ENCODE measurements at regions not wholly inside any gene's neighbourhood (a gene's known extent, or its start where the extent isn't known, plus 50 kb on each side); places are given as distances from the start of the nearest gene placed in this dataset.

DNA sequence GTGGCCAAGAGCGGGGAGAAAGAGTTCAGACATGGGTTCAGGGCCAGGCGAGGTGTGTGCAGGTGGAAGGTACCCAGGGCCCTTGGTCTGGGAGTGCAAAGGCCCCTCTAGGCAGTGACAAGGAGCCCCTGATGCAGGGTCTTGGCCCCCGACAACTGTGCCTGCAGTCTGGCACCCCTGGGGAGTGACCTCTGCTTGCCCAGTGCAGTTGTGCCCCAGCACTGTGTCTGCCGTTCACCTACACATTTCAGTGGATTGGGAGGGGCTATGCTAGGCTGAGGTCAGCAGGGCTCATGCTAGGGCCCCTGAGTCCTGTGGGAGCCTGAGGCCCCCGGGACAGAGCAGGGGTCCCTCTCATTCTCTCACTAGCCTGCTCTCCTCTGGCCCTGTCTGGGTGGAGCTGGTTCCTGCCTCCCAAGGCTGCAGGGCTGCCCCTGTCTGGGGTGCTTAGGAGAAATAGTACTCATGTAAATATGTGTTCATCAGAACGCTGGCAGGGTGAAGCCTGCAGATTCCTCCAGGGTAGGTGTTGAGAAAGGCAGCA, 550.4 kb downstream of the TCERG1L start:
- no peak for FAIRE-seq
- no peak for DNase-seq (ENCODE audit: low spot score)

DNA sequence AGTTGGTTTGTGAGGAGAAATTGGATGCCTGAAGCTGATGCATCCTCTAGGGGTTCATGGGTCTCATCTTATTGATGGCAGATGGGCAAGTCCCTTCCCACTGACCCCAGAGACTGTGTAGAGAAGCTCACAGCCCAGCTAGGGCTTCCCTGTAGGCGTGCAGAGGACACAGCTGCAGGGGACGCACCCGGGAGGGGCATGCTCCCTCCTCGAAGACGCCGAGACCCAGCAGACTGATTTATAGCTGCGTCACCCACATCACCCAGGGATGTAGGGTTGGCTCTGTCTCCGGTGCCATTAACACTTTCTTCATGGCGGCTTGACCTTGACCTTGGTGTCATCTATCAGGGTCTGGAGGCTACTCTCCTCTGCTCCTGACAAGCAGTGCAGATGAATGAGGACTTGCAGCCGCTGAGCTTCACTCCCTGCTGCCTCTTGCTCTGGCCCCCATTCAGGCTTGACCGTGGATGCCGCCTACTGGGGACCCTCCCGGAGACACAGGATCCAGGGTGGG, 549.7 kb downstream of the TCERG1L start:
- no peak for DNase-seq (ENCODE audit: low spot score)
- no peak for FAIRE-seq

- no peak for DNase-seq (ENCODE audit: low spot score)
- FAIRE-seq = no peak
Observed at GRCh38 chr10:130762491-130762890, 549.0 kb downstream of the TCERG1L start.

DNA sequence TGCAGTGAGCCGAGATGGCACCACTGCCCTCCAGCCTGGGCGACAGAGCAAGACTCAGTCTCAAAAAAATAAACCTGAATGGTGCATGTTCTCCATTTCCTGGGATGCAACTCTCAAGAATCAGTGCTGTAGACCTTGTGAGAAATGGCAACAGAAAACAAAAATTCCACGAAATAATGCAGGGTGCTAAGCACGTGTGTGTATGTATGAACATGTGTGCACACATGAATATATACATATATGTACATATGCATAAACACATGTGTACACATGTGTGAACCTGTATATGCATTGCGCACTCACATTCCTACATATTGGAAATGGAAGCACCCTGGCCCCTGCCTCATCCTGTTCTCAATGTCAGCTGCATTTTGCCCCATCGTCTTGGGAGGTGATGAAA, 548.5 kb downstream of the TCERG1L start:
- FAIRE-seq = no peak

GRCh38 chr10:130763491-130763890, 548.0 kb downstream of the TCERG1L start:
- no peak for FAIRE-seq
- no peak for DNase-seq (ENCODE audit: low spot score)

More for the DNA sequence above, 548.5 kb downstream of the TCERG1L start:
- no peak for DNase-seq (ENCODE audit: low spot score)

DNA sequence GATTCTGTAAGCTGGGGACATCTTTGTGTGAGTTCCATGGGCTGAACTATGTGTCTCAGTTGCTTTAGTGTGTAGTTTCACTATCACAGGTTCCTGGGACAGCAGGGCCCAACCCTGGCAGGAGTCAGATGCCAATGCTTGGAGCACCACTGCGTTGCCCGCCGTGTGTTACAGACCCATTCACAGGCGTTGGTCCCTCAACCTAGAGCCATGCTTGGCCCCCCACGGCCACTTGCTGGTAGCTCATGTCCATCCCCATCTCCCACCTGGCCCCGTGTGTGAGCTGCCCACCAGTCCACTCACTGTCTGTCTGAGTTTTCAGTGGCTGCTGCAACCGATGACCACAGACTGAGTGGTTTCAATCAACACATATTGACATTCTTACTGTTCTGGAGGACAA, 546.9 kb downstream of the TCERG1L start:
- no peak for FAIRE-seq

DNA sequence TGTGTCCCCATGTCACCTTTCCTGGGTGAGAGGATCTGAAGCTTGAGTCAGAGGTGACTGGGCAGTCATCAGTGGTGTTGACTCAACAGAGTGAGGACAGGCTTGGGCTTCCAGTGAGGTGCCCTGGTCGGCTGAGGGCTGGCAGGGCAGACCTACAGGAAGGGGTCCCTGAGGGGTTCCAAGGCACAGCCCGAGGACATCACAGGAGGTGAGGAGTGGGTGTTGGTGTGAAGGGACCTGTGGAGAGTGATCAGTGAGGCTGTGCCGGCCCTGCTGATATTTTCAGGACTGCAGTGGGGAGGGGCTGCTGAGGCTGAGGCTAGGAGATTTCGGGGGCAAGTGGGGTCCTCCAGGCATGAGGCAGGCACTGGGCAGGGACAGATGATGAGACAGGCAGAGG, 545.5 kb downstream of the TCERG1L start:
- DNase-seq (ENCODE audit: low spot score) (no peak), FAIRE-seq (no peak)

More for the DNA sequence above, 546.9 kb downstream of the TCERG1L start:
- DNase-seq (ENCODE audit: low spot score) = no peak

- FAIRE-seq (no peak), DNase-seq (ENCODE audit: low spot score) (no peak)
Observed at GRCh38 chr10:130767116-130767730, 544.3 kb downstream of the TCERG1L start.

GRCh38 chr10:130769146-130770017, 542.1 kb downstream of the TCERG1L start:
- DNase-seq (ENCODE audit: low spot score) (no peak), FAIRE-seq (no peak)

DNA sequence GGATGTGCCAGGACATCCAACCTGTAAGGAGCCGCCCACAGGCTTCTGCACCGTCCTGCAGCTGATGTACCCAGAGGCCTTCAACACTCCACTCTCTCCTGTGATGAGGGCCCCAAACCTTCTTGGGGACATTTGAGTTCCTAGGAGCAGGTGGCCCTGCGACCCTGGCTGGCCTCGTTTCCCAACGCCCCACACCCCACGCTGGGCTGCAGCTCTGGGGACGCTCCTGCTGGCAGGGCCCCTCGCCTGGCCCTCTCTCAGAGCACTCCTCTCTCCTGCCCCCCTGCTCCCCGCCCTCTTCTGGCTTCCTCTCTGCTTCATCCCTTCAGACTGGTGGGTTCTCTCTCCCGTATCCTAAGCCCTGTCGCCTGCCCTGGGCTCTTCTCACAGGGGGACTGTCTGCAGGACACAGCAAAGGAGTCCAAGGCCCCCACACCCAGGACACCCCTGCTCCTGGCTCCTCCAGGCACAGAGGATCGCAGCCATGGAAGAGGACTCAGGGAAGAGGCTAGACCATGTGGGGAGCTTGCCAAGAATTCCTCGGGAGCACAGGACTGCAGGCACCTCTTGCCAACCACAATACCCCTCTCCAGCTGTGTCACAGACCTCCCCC, 541.4 kb downstream of the TCERG1L start:
- FAIRE-seq = no peak

GRCh38 chr10:130771491-130771946, 540.0 kb downstream of the TCERG1L start:
- DNase-seq (ENCODE audit: low spot score) (no peak), FAIRE-seq (no peak)

More for the DNA sequence above, 541.4 kb downstream of the TCERG1L start:
- no peak for DNase-seq (ENCODE audit: low spot score)

- FAIRE-seq = no peak
- DNase-seq (ENCODE audit: low spot score) = no peak
Observed at GRCh38 chr10:130772056-130772455, 539.5 kb downstream of the TCERG1L start.

- FAIRE-seq = no peak
Observed at GRCh38 chr10:130772676-130773075, 538.8 kb downstream of the TCERG1L start.

DNA sequence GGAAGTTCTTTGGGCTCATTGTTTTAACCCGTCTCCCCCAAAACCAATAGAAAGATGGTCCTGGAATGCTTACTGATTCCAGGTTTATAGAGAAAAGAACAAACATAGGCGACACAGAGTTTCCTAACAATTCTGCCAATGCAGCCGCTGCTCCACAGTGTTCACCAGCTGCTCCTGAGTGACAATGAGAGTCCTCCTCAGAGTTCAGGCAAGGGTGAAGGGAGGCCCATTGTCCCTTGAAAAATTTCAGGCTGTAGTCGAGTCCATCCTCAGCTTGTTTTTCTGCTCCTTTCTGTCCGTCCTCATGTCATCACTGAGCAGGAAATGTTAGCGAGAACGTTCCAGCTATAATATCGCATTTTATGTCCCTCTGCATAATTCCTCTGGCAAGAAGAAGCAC, 537.6 kb downstream of the TCERG1L start:
- no peak for DNase-seq (ENCODE audit: low spot score)
- no peak for FAIRE-seq

More at GRCh38 chr10:130772676-130773075, 538.8 kb downstream of the TCERG1L start:
- DNase-seq (ENCODE audit: low spot score) = no peak

- DNase-seq (ENCODE audit: low spot score) = no peak
- no peak for FAIRE-seq
Observed at GRCh38 chr10:130774871-130775270, 536.6 kb downstream of the TCERG1L start.

DNA sequence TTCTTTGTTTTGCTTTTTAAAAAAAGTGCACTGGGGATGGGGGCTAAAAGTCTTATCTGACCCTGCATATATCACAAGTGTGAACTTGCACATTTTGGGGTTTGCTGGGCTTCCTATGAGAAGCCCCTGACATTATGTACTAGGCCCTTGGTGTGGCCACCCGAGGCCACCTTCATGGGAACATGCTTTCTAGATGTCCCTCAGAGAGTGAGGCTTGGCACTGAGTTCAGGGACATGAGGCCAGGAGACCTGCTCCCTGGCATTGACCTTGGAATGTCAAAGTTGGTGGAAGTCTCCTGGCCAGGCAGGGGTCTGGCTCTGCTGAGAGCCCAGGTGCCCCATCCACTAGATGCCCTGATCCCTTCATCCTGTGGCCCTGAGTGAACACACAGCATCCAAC, 536.2 kb downstream of the TCERG1L start:
- DNase-seq (ENCODE audit: low spot score) = no peak
- FAIRE-seq = no peak

- no peak for FAIRE-seq
- DNase-seq (ENCODE audit: low spot score) = no peak
Observed at GRCh38 chr10:130776724-130777123, 534.8 kb downstream of the TCERG1L start.

DNA sequence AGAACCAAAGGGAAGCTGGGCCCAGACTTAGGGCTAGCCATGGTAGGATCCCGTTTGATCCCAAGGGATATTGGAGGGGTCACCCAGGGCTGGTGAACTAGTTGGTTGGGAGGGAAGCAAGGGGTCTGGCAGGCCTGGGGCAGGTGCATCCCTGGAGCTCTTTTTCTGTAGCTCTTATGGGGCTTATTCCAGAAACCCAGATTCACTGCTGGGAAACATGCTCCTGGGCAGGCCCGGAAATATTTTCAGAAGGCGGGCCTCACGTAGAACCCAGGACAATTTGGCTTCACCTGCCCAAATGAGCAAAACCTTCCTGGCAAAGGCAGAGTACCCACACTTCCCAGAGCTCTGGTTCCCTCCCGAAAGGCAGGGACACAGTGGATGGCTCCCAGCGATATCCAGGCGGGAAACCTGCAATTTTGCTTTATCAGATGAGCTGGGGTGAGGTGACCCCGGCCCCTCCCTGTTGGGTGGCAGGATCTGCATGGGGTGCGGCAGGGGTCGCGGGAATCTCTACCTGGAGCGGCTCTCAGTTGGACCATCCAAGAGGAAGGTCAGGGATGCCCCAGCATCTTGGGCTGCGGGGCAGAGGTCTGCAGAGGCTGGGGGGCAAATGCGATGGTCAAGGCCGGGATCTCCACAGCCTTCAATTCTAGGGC, 533.9 kb downstream of the TCERG1L start:
- FAIRE-seq (no peak), DNase-seq (ENCODE audit: low spot score) (no peak)

DNA sequence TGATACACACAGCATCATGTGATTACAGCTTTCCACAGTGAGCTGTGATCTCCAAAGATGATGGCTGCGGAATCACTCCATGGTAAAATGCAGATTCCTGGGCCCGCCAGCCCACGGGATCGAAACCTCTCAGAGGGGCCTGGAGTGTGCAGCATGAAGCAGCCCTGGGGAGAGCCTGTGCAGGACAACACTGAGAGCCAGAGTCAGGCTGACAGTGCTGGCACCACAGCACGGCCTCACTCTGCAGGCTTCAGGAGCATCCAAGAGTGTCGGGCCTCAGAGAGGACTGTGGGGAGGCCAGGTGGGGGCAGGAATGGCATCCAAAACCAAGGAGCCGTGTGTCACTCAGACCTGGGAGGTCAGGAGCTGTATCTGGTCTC, 533.4 kb downstream of the TCERG1L start:
- FAIRE-seq = no peak

GRCh38 chr10:130780763-130781162, 530.8 kb downstream of the TCERG1L start:
- no peak for FAIRE-seq
- DNase-seq (ENCODE audit: low spot score) = no peak

More for the DNA sequence above, 533.4 kb downstream of the TCERG1L start:
- DNase-seq (ENCODE audit: low spot score) = no peak

DNA sequence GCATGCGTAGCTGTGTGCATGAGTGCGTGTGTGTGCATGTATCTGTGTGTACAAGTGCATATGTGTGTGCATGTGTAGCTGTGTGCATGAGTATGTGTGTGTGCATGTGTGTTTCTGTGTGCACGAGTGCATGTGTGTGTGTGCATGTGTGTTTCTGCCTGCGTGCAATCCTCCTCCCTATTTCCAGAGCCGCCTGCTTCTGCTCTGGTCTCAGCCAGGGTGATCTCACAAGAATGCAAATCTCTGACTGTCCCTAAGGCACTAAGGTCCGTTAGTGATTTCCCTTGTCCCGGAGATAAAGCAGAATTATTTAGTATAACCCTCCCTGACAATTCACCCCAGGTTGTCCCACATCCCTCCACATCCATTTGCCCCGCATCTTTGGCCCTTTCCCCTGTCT, 530.3 kb downstream of the TCERG1L start:
- DNase-seq (ENCODE audit: low spot score) (no peak), FAIRE-seq (no peak)
